Stimulated activated naive CD4-positive, alpha-beta T cell (primary cell): ENCODE measurements at regions not wholly inside any gene's neighbourhood (a gene's known extent, or its start where the extent isn't known, plus 50 kb on each side); places are given as distances from the start of the nearest gene placed in this dataset.

Experiments
- DNase-seq, 6 experiments: peaks; one replicate each; lab custom pipeline; 2025; lab: John Stamatoyannopoulos, UW

DNA sequence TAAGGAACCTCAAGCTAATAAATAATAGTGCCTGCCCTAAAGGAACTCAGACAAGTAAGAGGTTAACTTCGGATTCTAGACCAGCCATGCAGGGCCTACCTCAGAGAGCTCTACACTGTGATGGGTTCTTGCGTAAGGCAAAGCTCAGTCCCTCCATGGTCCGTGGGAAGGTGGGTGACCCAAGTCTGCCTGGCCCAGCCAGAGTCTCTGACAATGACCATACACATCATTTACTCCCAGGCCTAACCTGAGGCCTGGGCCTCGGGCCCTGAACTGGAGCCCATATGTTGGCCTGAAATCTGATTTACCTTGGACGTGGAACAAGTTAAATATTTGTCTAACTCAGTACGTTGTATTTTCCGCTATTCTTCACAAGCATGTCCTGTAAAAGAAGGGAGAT, 55.1 kb downstream of the TMEM174 start:
- no peak for DNase-seq
